Trophoblast cell (in vitro differentiated cells and primary cell): ENCODE measurements at regions not wholly inside any gene's neighbourhood (a gene's known extent, or its start where the extent isn't known, plus 50 kb on each side); places are given as distances from the start of the nearest gene placed in this dataset.

ENCODE experiments used
- DNase-seq, 2 donors: peaks; one replicate each; pipeline ENCODE4 v3.0.0-alpha.2; 2016
- H2AFZ ChIP-seq: 2 replicates; pipeline ENCODE4 v1.6.1; 2013; ENCODE audit warnings: low read length, moderate library complexity, mild to moderate bottlenecking; ENCODE audit not compliant: insufficient read depth, poor library complexity
- H2AK5ac ChIP-seq: 2 replicates; pipeline ENCODE4 v1.6.1; 2013; ENCODE audit warnings: mild to moderate bottlenecking, low read length
- H2BK120ac ChIP-seq: 2 replicates; pipeline ENCODE4 v1.6.1; 2013; ENCODE audit warnings: low read length, mild to moderate bottlenecking, moderate library complexity; ENCODE audit not compliant: insufficient read depth, poor library complexity
- H2BK12ac ChIP-seq: 2 replicates; pipeline ENCODE4 v1.6.1; 2013; ENCODE audit warnings: mild to moderate bottlenecking, low read length, moderate library complexity
- H2BK5ac ChIP-seq: 2 replicates; pipeline ENCODE4 v1.6.1; 2013; ENCODE audit warnings: low read length, low read depth, moderate library complexity, mild to moderate bottlenecking; ENCODE audit not compliant: poor library complexity
- H3K14ac ChIP-seq: 2 replicates; pipeline ENCODE4 v1.6.1; 2013; ENCODE audit warnings: mild to moderate bottlenecking, low read length
- H3K18ac ChIP-seq: 2 replicates; pipeline ENCODE4 v1.6.1; 2013; ENCODE audit warnings: mild to moderate bottlenecking, low read length
- H3K23ac ChIP-seq: 2 replicates; pipeline ENCODE4 v1.6.1; 2013; ENCODE audit warnings: low read length
- H3K27ac ChIP-seq: 2 replicates; pipeline ENCODE4 v1.5.1; 2013; ENCODE audit warnings: low read depth, mild to moderate bottlenecking, inconsistent platforms, low read length, moderate library complexity
- H3K27me3 ChIP-seq: 2 replicates; pipeline ENCODE4 v1.6.1; 2013; ENCODE audit warnings: inconsistent platforms, mild to moderate bottlenecking, low read length, moderate library complexity; ENCODE audit not compliant: insufficient read depth
- H3K36me3 ChIP-seq, 2 experiments: 1 replicate in 1 of 2; 2 replicates in 1 of 2; pipeline ENCODE4 v1.6.1; 2013; ENCODE audit warnings: low read length in 2 of 2, mild to moderate bottlenecking in 2 of 2, moderate library complexity in 1 of 2; ENCODE audit not compliant: insufficient read depth in 2 of 2, control insufficient read depth in 1 of 2
- H3K4ac ChIP-seq: 2 replicates; pipeline ENCODE4 v1.6.1; 2013; ENCODE audit warnings: low read depth, mild to moderate bottlenecking, low read length, moderate library complexity
- H3K4me1 ChIP-seq, 2 experiments: 1 replicate in 1 of 2; 2 replicates in 1 of 2; pipeline ENCODE4 v1.6.1; 2013; ENCODE audit warnings: low read length in 2 of 2, mild to moderate bottlenecking in 2 of 2, moderate library complexity in 1 of 2; ENCODE audit not compliant: insufficient read depth in 2 of 2, control insufficient read depth in 1 of 2
- H3K4me2 ChIP-seq: 2 replicates; pipeline ENCODE4 v1.6.1; 2013; ENCODE audit warnings: inconsistent platforms, mild to moderate bottlenecking, low read length, moderate library complexity
- H3K4me3 ChIP-seq: 2 replicates; pipeline ENCODE4 v1.5.1; 2013; ENCODE audit warnings: mild to moderate bottlenecking, low read depth, low read length, inconsistent platforms
- H3K79me1 ChIP-seq: one replicate; pipeline ENCODE4 v1.6.1; 2013; ENCODE audit warnings: low read length
- H3K79me2 ChIP-seq: 2 replicates; pipeline ENCODE4 v1.6.1; 2013; ENCODE audit warnings: low read length, mild to moderate bottlenecking; ENCODE audit not compliant: control insufficient read depth, insufficient read depth, poor library complexity
- H3K9ac ChIP-seq: 2 replicates; pipeline ENCODE4 v1.6.1; 2013; ENCODE audit warnings: mild to moderate bottlenecking, low read length
- H3K9me3 ChIP-seq: 2 replicates; pipeline ENCODE4 v1.6.1; 2013; ENCODE audit warnings: low read depth, mild to moderate bottlenecking, control low read depth, inconsistent platforms, low read length; ENCODE audit not compliant: insufficient read depth
- H4K12ac ChIP-seq: 2 replicates; pipeline ENCODE4 v1.6.1; 2013; ENCODE audit warnings: low read depth, mild to moderate bottlenecking, low read length, moderate library complexity
- H4K8ac ChIP-seq: 2 replicates; pipeline ENCODE4 v1.6.1; 2013; ENCODE audit warnings: low read depth, mild to moderate bottlenecking, low read length, moderate library complexity
- H4K91ac ChIP-seq: one replicate; pipeline ENCODE4 v1.6.1; 2013; ENCODE audit warnings: low read depth, mild to moderate bottlenecking, low read length, moderate library complexity
- WGBS: extraction: QIAGEN DNeasy Blood & Tissue Kit; methylation state at CpG from one replicate; pipeline ENCODE4 v1.1.7; 2013; ENCODE audit warnings: missing lambda C conversion rate; ENCODE audit not compliant: insufficient read length, insufficient coverage; ENCODE audit errors: extremely low coverage; 5-methylcytosine and 5-hydroxymethylcytosine counted together

GRCh38 chr5:8521991-8522390, 653.0 kb downstream of the MTRR start:
- Histone ChIP-seq H3K27ac (no peak overlapping the region), H2BK120ac (no peak overlapping the region), H3K14ac (no peak overlapping the region), H3K4me3 (no peak overlapping the region), H3K27me3 (no peaks in the 10 kb centered on the region), H3K9me3 (no peaks in the 10 kb centered on the region), H4K91ac (no peak overlapping the region), H3K36me3 (no peaks in the 10 kb centered on the region), H3K4me2 (no peak overlapping the region), H3K79me1 (no peaks in the 10 kb centered on the region), H3K18ac (no peak overlapping the region), H4K8ac (no peak overlapping the region), H3K79me2 (no peaks in the 10 kb centered on the region), H4K12ac (no peak overlapping the region), H2BK12ac (no peak overlapping the region), H2BK5ac (no peak overlapping the region), H3K9ac (no peak overlapping the region), H3K4me1 (no peaks in the 10 kb centered on the region), H2AFZ (no peak overlapping the region), H3K4ac (no peak overlapping the region), H2AK5ac (no peak overlapping the region), H3K23ac (no peak overlapping the region)
- WGBS = no CpG with 5 or more reads among the region's 8 CpGs
- DNase-seq = no peak

DNA sequence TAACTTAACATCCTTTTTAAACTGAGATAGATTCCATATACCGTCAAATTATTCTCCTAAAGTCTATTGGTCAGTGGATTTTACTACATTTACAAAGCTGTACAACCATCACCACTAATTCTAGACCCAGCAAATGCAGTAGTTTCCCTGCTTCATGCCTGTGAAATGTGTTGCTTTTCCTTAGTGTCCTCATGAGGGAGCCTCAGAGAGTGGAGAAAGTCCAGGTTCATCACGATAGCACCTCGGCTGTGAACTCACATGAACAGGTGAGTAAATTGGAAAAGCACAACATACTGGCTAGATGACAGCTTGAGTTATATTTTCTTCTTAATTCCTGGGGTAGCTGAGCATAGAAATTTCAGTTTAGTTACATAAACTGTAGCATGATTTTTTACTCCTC, 653.7 kb downstream of the MTRR start:
- H2AFZ ChIP-seq = no peak overlapping the region
- H3K4ac ChIP-seq = no peak overlapping the region
- H3K23ac ChIP-seq = no peak overlapping the region
- H2BK5ac ChIP-seq = no peak overlapping the region
- no peaks in the 10 kb centered on the region for H3K79me2 ChIP-seq
- H3K9ac ChIP-seq = no peak overlapping the region
- H3K27ac ChIP-seq = no peak overlapping the region
- no peaks in the 10 kb centered on the region for H3K79me1 ChIP-seq
- H2BK12ac ChIP-seq = no peak overlapping the region
- no peak overlapping the region for H4K12ac ChIP-seq
- no peak overlapping the region for H3K18ac ChIP-seq
- H3K27me3 ChIP-seq = no peaks in the 10 kb centered on the region
- no peak for DNase-seq
- WGBS = no CpG with 5 or more reads among the region's 3 CpGs
- no peaks in the 10 kb centered on the region for H3K36me3 ChIP-seq
- H3K9me3 ChIP-seq = no peaks in the 10 kb centered on the region
- H4K91ac ChIP-seq = no peak overlapping the region
- H3K4me2 ChIP-seq = no peak overlapping the region
- H3K14ac ChIP-seq = no peak overlapping the region
- no peak overlapping the region for H4K8ac ChIP-seq
- no peak overlapping the region for H3K4me3 ChIP-seq
- H2BK120ac ChIP-seq = no peak overlapping the region
- no peak overlapping the region for H2AK5ac ChIP-seq
- H3K4me1 ChIP-seq = no peaks in the 10 kb centered on the region

DNA sequence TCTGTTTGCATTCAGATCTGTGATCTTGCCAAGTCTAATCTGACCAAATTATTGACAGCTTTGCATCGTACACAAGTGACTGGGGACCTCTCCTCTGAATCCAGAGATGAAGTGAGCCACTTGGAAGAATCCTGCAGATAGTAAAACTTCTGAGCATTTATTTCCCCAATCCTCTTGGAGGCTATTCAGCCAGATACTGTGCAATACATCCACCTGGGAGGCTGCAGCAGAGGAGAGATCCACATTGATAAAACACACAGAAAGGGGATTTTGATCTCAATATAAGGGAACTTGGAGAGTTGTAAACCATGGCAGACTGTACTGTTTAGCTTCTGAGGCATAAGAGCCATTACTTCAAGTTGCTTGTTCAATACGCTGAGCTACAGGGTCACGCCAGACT, 654.6 kb downstream of the MTRR start:
- H2BK5ac ChIP-seq = no peak overlapping the region
- H4K91ac ChIP-seq = no peak overlapping the region
- no peak overlapping the region for H4K8ac ChIP-seq
- no peaks in the 10 kb centered on the region for H3K4me1 ChIP-seq
- H2BK12ac ChIP-seq = no peak overlapping the region
- no peaks in the 10 kb centered on the region for H3K9me3 ChIP-seq
- no peak overlapping the region for H2AFZ ChIP-seq
- H3K4me3 ChIP-seq = no peak overlapping the region
- no peaks in the 10 kb centered on the region for H3K79me2 ChIP-seq
- H3K18ac ChIP-seq = no peak overlapping the region
- H3K27ac ChIP-seq = no peak overlapping the region
- no peak overlapping the region for H3K4ac ChIP-seq
- H3K9ac ChIP-seq = no peak overlapping the region
- H2BK120ac ChIP-seq = no peak overlapping the region
- no peak overlapping the region for H3K23ac ChIP-seq
- no peak for DNase-seq
- H3K36me3 ChIP-seq = no peaks in the 10 kb centered on the region
- H4K12ac ChIP-seq = no peak overlapping the region
- H3K79me1 ChIP-seq = no peaks in the 10 kb centered on the region
- H2AK5ac ChIP-seq = no peak overlapping the region
- no peaks in the 10 kb centered on the region for H3K27me3 ChIP-seq
- H3K4me2 ChIP-seq = no peak overlapping the region
- WGBS = no CpG with 5 or more reads among the region's 3 CpGs
- H3K14ac ChIP-seq = no peak overlapping the region

GRCh38 chr5:8525819-8526218, 656.9 kb downstream of the MTRR start:
- Histone ChIP-seq H3K23ac (no peak overlapping the region), H3K27ac (no peak overlapping the region), H2AFZ (no peak overlapping the region), H3K4me1 (no peaks in the 10 kb centered on the region), H3K4ac (no peak overlapping the region), H4K91ac (no peak overlapping the region), H3K9me3 (no peaks in the 10 kb centered on the region), H2BK12ac (no peak overlapping the region), H4K12ac (no peak overlapping the region), H2BK120ac (no peak overlapping the region), H3K79me2 (no peaks in the 10 kb centered on the region), H2BK5ac (no peak overlapping the region), H3K27me3 (no peaks in the 10 kb centered on the region), H2AK5ac (no peak overlapping the region), H3K36me3 (no peaks in the 10 kb centered on the region), H3K9ac (no peak overlapping the region), H3K4me2 (no peak overlapping the region), H3K18ac (no peak overlapping the region), H4K8ac (no peak overlapping the region), H3K79me1 (no peaks in the 10 kb centered on the region), H3K4me3 (no peak overlapping the region), H3K14ac (no peak overlapping the region)
- WGBS = no CpG with 5 or more reads among the region's 2 CpGs
- DNase-seq = no peak
